ENCODE measurements at regions not wholly inside any gene's neighbourhood (a gene's known extent, or its start where the extent isn't known, plus 50 kb on each side); places are given as distances from the start of the nearest gene placed in this dataset.

DNA sequence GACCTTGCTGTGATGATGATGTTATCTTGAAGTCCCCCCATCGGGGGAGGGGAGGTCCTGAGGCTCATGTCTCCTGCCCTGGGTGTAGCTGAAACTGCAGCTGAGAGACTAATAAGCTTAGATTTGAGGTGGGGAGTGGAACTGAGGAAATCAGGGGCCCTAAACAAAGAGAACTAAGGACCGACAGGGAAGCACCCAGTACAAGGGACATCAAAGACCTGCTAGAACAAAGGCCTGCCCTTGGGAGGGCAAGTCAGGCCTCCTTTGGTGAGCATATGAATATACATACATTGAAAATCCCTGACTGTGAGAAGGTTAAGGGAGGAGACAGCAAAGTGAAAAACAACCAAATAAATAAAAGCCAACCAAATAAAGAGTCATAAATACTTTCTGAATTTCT lies 1132.5 kb upstream of the CELF4 start:
- Histone ChIP-seq H3K79me1 (ENCODE audit: low read depth, low read length) (peaks cover 2% of the 10 kb centered on the region), H2BK5ac (ENCODE audit: low read length) (no peak overlapping the region), H2AFZ (ENCODE audit: low read length) (peak overlapping the region; percentile 39), H3K4me1 (ENCODE audit: control insufficient read depth in 2 of 2, insufficient read depth in 1 of 2, low read depth in 1 of 2, low read length in 2 of 2) (peaks cover 3 to 4% of the 10 kb centered on the region in 2 donors), H3K23ac (ENCODE audit: low read depth, low read length, poor library complexity) (no peak overlapping the region), H3K18ac (ENCODE audit: low read length) (no peak overlapping the region), H2AK5ac (ENCODE audit: low read depth, low read length) (no peak overlapping the region), H3K14ac (ENCODE audit: low read length) (no peak overlapping the region), H3K9me3 (replicated peaks in 1 of 2; ENCODE audit: control insufficient read depth in 2 of 2, insufficient read depth in 1 of 2, low read depth in 1 of 2, low read length in 2 of 2) (no peaks in the 10 kb centered on the region), H2BK120ac (ENCODE audit: low read depth, low read length) (no peak overlapping the region), H2BK12ac (ENCODE audit: low read length) (no peak overlapping the region), H3K27me3 (ENCODE audit: control insufficient read depth in 3 of 3, insufficient read depth in 3 of 3, low read depth in 1 of 3, low read length in 3 of 3) (no peaks in the 10 kb centered on the region), H3K4ac (ENCODE audit: low read length) (no peak overlapping the region), H4K8ac (ENCODE audit: low read depth, low read length) (no peak overlapping the region), H2BK15ac (ENCODE audit: low read length) (no peak overlapping the region), H3K4me3 (ENCODE audit: low read length in 2 of 2) (no peak overlapping the region), H3K4me2 (ENCODE audit: insufficient read depth, low read length, poor library complexity, severe bottlenecking) (no peak overlapping the region), H3K27ac (replicated peaks; ENCODE audit: low read length) (no peak overlapping the region), H3K9ac (ENCODE audit: low read depth, low read length, poor library complexity) (no peak overlapping the region), H3K36me3 (replicated peaks in 1 of 2; ENCODE audit: control insufficient read depth in 2 of 2, insufficient read depth in 2 of 2, low read length in 2 of 2) (no peaks in the 10 kb centered on the region), H4K91ac (ENCODE audit: low read depth, low read length, poor library complexity) (no peak overlapping the region)
- no CpG with 5 or more reads among the region's 2 CpGs for WGBS, 2 donors (ENCODE audit: extremely low coverage in 2 of 2, insufficient read length in 2 of 2, insufficient replicate concordance in 1 of 2)
- DNase-seq (ENCODE audit: low spot score), result no peak

DNA sequence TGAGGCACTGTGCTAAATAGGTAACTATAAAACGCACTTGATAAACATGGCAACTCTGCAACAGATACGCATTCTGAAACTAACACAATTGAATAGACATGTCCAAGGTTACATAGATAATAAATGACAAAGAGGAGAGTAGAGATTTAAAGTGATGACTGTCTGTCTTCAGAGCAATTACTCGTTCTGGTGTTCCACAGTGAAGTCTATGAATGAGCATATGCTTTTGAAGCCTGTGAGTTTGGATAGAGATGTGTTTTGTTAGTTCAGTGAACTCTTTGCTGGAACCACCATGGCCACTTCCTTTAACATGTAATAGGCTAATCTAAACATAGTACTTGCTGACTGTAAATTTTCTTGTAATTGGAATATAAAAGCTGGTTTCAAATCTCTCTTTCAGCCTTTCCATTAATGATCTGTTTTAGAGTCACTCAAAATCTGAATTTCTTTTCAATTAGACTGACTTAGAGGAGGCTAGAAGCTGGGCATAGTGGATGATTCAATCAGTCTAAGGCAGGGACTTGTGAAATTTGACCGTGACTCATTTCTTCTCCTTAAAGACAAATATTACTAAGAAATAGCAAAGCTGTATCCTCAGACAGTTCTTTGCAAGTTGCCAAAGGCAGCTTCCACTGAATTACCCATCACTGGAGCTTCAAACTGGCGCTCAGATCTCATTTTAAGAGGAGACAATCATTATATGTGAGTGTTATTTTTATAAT lies 1130.1 kb upstream of the CELF4 start:
- H3K4ac ChIP-seq (ENCODE audit: low read length), result no peak overlapping the region
- no peaks in the 10 kb centered on the region for H3K9me3 ChIP-seq (replicated peaks in 1 of 2; ENCODE audit: control insufficient read depth in 2 of 2, insufficient read depth in 1 of 2, low read depth in 1 of 2, low read length in 2 of 2)
- no peak overlapping the region for H2BK5ac ChIP-seq (ENCODE audit: low read length)
- H3K4me3 ChIP-seq (ENCODE audit: low read length in 2 of 2), result no peak overlapping the region
- no peak overlapping the region for H3K4me2 ChIP-seq (ENCODE audit: insufficient read depth, low read length, poor library complexity, severe bottlenecking)
- no peak for DNase-seq (ENCODE audit: low spot score)
- H2BK12ac ChIP-seq (ENCODE audit: low read length), result no peak overlapping the region
- no peak overlapping the region for H4K91ac ChIP-seq (ENCODE audit: low read depth, low read length, poor library complexity)
- H3K14ac ChIP-seq (ENCODE audit: low read length), result no peak overlapping the region
- H3K79me1 ChIP-seq (ENCODE audit: low read depth, low read length), result no peaks in the 10 kb centered on the region
- no peak overlapping the region for H3K9ac ChIP-seq (ENCODE audit: low read depth, low read length, poor library complexity)
- no peak overlapping the region for H3K23ac ChIP-seq (ENCODE audit: low read depth, low read length, poor library complexity)
- peaks cover 4% of the 10 kb centered on the region in 2 donors for H3K4me1 ChIP-seq (ENCODE audit: control insufficient read depth in 2 of 2, insufficient read depth in 1 of 2, low read depth in 1 of 2, low read length in 2 of 2)
- no peaks in the 10 kb centered on the region for H3K36me3 ChIP-seq (replicated peaks in 1 of 2; ENCODE audit: control insufficient read depth in 2 of 2, insufficient read depth in 2 of 2, low read length in 2 of 2)
- no peak overlapping the region for H2BK15ac ChIP-seq (ENCODE audit: low read length)
- H2AFZ ChIP-seq (ENCODE audit: low read length), result no peak overlapping the region
- no peak overlapping the region for H4K8ac ChIP-seq (ENCODE audit: low read depth, low read length)
- H3K27me3 ChIP-seq (ENCODE audit: control insufficient read depth in 3 of 3, insufficient read depth in 3 of 3, low read depth in 1 of 3, low read length in 3 of 3), result no peaks in the 10 kb centered on the region
- H3K27ac ChIP-seq (replicated peaks; ENCODE audit: low read length), result no peak overlapping the region
- H2BK120ac ChIP-seq (ENCODE audit: low read depth, low read length), result no peak overlapping the region
- no peak overlapping the region for H2AK5ac ChIP-seq (ENCODE audit: low read depth, low read length)
- no peak overlapping the region for H3K18ac ChIP-seq (ENCODE audit: low read length)
- no CpG with 5 or more reads among the region's 5 CpGs for WGBS, 2 donors (ENCODE audit: extremely low coverage in 2 of 2, insufficient read length in 2 of 2, insufficient replicate concordance in 1 of 2)

DNA sequence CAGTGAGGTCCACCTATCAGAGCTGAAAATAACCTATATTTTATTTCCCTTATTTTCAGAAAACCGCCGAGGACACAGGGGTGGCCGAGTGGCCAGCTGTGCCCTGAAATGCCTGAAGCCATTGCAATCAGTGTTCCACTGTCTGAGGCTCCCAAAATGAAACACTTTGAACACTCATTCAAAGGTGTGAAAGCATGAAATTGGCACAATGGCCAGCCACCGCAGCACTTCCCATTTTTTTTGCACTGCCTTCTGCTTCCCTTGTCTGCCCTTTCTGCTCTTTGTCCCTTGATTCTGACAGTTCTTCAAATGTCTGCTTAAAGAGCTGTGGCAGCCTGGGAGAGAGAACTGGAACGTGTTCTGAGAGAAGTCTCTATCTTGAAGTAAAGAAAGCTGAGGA lies 1127.5 kb upstream of the CELF4 start:
- Histone ChIP-seq H2BK120ac (ENCODE audit: low read depth, low read length) (no peak overlapping the region), H2BK5ac (ENCODE audit: low read length) (no peak overlapping the region), H3K27me3 (ENCODE audit: control insufficient read depth in 3 of 3, insufficient read depth in 3 of 3, low read depth in 1 of 3, low read length in 3 of 3) (no peaks in the 10 kb centered on the region), H3K79me1 (ENCODE audit: low read depth, low read length) (no peaks in the 10 kb centered on the region), H3K4ac (ENCODE audit: low read length) (no peak overlapping the region), H3K14ac (ENCODE audit: low read length) (no peak overlapping the region), H4K91ac (ENCODE audit: low read depth, low read length, poor library complexity) (no peak overlapping the region), H3K9me3 (replicated peaks in 1 of 2; ENCODE audit: control insufficient read depth in 2 of 2, insufficient read depth in 1 of 2, low read depth in 1 of 2, low read length in 2 of 2) (no peaks in the 10 kb centered on the region), H3K4me2 (ENCODE audit: insufficient read depth, low read length, poor library complexity, severe bottlenecking) (no peak overlapping the region), H2BK12ac (ENCODE audit: low read length) (no peak overlapping the region), H3K4me3 (ENCODE audit: low read length in 2 of 2) (no peak overlapping the region), H3K36me3 (replicated peaks in 1 of 2; ENCODE audit: control insufficient read depth in 2 of 2, insufficient read depth in 2 of 2, low read length in 2 of 2) (no peaks in the 10 kb centered on the region), H2BK15ac (ENCODE audit: low read length) (no peak overlapping the region), H3K23ac (ENCODE audit: low read depth, low read length, poor library complexity) (no peak overlapping the region), H3K27ac (replicated peaks; ENCODE audit: low read length) (no peak overlapping the region), H4K8ac (ENCODE audit: low read depth, low read length) (no peak overlapping the region), H3K9ac (ENCODE audit: low read depth, low read length, poor library complexity) (no peak overlapping the region), H2AFZ (ENCODE audit: low read length) (peak overlapping the region; percentile 38), H3K18ac (ENCODE audit: low read length) (no peak overlapping the region), H2AK5ac (ENCODE audit: low read depth, low read length) (no peak overlapping the region), H3K4me1 (ENCODE audit: control insufficient read depth in 2 of 2, insufficient read depth in 1 of 2, low read depth in 1 of 2, low read length in 2 of 2) (peaks cover 3 to 4% of the 10 kb centered on the region in 2 donors)
- WGBS, 2 donors (ENCODE audit: extremely low coverage in 2 of 2, insufficient read length in 2 of 2, insufficient replicate concordance in 1 of 2), result no CpG with 5 or more reads among the region's 5 CpGs
- DNase-seq (ENCODE audit: low spot score), result no peak

GRCh38 chr18:38690626-38691025 lies 1125.0 kb upstream of the CELF4 start:
- no CpG with 5 or more reads among the region's 6 CpGs for WGBS, 2 donors (ENCODE audit: extremely low coverage in 2 of 2, insufficient read length in 2 of 2, insufficient replicate concordance in 1 of 2)
- Histone ChIP-seq H2BK5ac (ENCODE audit: low read length) (no peak overlapping the region), H2AK5ac (ENCODE audit: low read depth, low read length) (no peak overlapping the region), H3K4me2 (ENCODE audit: insufficient read depth, low read length, poor library complexity, severe bottlenecking) (no peak overlapping the region), H3K9ac (ENCODE audit: low read depth, low read length, poor library complexity) (no peak overlapping the region), H3K9me3 (replicated peaks in 1 of 2; ENCODE audit: control insufficient read depth in 2 of 2, insufficient read depth in 1 of 2, low read depth in 1 of 2, low read length in 2 of 2) (no peaks in the 10 kb centered on the region), H3K4me3 (ENCODE audit: low read length in 2 of 2) (no peak overlapping the region), H3K14ac (ENCODE audit: low read length) (no peak overlapping the region), H2BK12ac (ENCODE audit: low read length) (no peak overlapping the region), H3K4ac (ENCODE audit: low read length) (no peak overlapping the region), H3K4me1 (ENCODE audit: control insufficient read depth in 2 of 2, insufficient read depth in 1 of 2, low read depth in 1 of 2, low read length in 2 of 2) (peaks cover 0 to 2% of the 10 kb centered on the region in 2 donors), H3K23ac (ENCODE audit: low read depth, low read length, poor library complexity) (no peak overlapping the region), H2BK15ac (ENCODE audit: low read length) (no peak overlapping the region), H3K36me3 (replicated peaks in 1 of 2; ENCODE audit: control insufficient read depth in 2 of 2, insufficient read depth in 2 of 2, low read length in 2 of 2) (no peaks in the 10 kb centered on the region), H3K27me3 (ENCODE audit: control insufficient read depth in 3 of 3, insufficient read depth in 3 of 3, low read depth in 1 of 3, low read length in 3 of 3) (no peaks in the 10 kb centered on the region), H3K18ac (ENCODE audit: low read length) (no peak overlapping the region), H3K79me1 (ENCODE audit: low read depth, low read length) (no peaks in the 10 kb centered on the region), H4K91ac (ENCODE audit: low read depth, low read length, poor library complexity) (no peak overlapping the region), H2AFZ (ENCODE audit: low read length) (no peak overlapping the region), H3K27ac (replicated peaks; ENCODE audit: low read length) (no peak overlapping the region), H4K8ac (ENCODE audit: low read depth, low read length) (no peak overlapping the region), H2BK120ac (ENCODE audit: low read depth, low read length) (no peak overlapping the region)
- DNase-seq (ENCODE audit: low spot score), result no peak

Measured in neuronal stem cell (in vitro differentiated cells).